Activated T-helper 17 cell treated with anti-CD3 and anti-CD28 coated beads, Interleukin-2, amount 50 U/mL, for 72 hours (primary cell): ENCODE measurements at regions not wholly inside any gene's neighbourhood (a gene's known extent, or its start where the extent isn't known, plus 50 kb on each side); places are given as distances from the start of the nearest gene placed in this dataset.
"Not testable (repeated sequence)": the region's sequence is repeated elsewhere in the genome, so short reads cannot be mapped to it uniquely, and the experiment has no call there.

Experiments used
- ATAC-seq: fragments of 150-1000 bp; cut with Tn5 transposase; replicated peaks from 2 replicates; pipeline ENCODE4 v1.10.0; 2021; ENCODE audit warnings: mild to moderate bottlenecking, moderate library complexity
- H3K27ac Mint-ChIP-seq: one replicate; pipeline ENCODE4 v1.8.0; 2022; ENCODE audit warnings: mixed read lengths
- H3K27me3 Mint-ChIP-seq: one replicate; pipeline ENCODE4 v1.8.0; 2022; ENCODE audit warnings: mixed read lengths
- H3K36me3 Mint-ChIP-seq: one replicate; pipeline ENCODE4 v1.8.0; 2022; ENCODE audit warnings: low read depth, mild to moderate bottlenecking, mixed read lengths
- H3K4me1 Mint-ChIP-seq: one replicate; pipeline ENCODE4 v1.8.0; 2022; ENCODE audit warnings: mixed read lengths
- H3K4me3 Mint-ChIP-seq: one replicate; pipeline ENCODE4 v1.8.0; 2022; ENCODE audit warnings: mild to moderate bottlenecking, mixed read lengths
- H3K9me3 Mint-ChIP-seq: one replicate; pipeline ENCODE4 v1.8.0; 2022; ENCODE audit warnings: mixed read lengths

GRCh38 chr20:5469111-5469510, 141.7 kb downstream of the GPCPD1 start:
- no peak overlapping the region for H3K4me3 Mint-ChIP-seq
- H3K4me1 Mint-ChIP-seq, result no peaks in the 10 kb centered on the region
- no peaks in the 10 kb centered on the region for H3K9me3 Mint-ChIP-seq
- no peaks in the 10 kb centered on the region for H3K36me3 Mint-ChIP-seq
- no peak overlapping the region for H3K27ac Mint-ChIP-seq
- peaks cover 17% of the 10 kb centered on the region for H3K27me3 Mint-ChIP-seq
- ATAC-seq, result no peak

DNA sequence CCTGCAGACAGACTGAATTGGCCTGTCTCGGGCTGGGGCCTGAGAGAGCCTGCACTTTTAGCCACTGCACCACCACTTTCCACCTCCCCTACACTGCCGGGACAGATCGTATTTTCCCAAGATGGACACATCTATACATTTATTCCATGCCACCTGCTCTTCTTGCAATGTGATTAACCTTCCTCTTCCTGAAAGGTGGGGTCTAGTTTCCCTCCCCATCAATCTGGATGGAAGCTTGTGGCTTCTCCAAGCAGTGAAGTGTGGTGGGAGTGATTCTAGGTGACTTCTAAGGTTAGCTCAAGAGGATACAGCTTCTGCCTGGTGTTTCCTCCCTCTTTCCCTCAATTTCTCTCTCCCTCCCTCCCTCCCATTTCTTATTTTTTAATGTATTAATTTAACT, 143.7 kb downstream of the GPCPD1 start:
- Mint-ChIP-seq H3K4me1 (no peaks in the 10 kb centered on the region), H3K27me3 (peaks cover 18% of the 10 kb centered on the region), H3K27ac (no peak overlapping the region), H3K4me3 (no peak overlapping the region), H3K36me3 (no peaks in the 10 kb centered on the region), H3K9me3 (no peaks in the 10 kb centered on the region)
- ATAC-seq, result no peak

- H3K27ac Mint-ChIP-seq, result no peak overlapping the region
- no peaks in the 10 kb centered on the region for H3K4me1 Mint-ChIP-seq
- ATAC-seq, result no peak
- no peak overlapping the region for H3K4me3 Mint-ChIP-seq
- peaks cover 25% of the 10 kb centered on the region for H3K27me3 Mint-ChIP-seq
- no peaks in the 10 kb centered on the region for H3K9me3 Mint-ChIP-seq
- H3K36me3 Mint-ChIP-seq, result no peaks in the 10 kb centered on the region
These were observed 145.2 kb downstream of the GPCPD1 start for GRCh38 chr20:5465604-5465927.

DNA sequence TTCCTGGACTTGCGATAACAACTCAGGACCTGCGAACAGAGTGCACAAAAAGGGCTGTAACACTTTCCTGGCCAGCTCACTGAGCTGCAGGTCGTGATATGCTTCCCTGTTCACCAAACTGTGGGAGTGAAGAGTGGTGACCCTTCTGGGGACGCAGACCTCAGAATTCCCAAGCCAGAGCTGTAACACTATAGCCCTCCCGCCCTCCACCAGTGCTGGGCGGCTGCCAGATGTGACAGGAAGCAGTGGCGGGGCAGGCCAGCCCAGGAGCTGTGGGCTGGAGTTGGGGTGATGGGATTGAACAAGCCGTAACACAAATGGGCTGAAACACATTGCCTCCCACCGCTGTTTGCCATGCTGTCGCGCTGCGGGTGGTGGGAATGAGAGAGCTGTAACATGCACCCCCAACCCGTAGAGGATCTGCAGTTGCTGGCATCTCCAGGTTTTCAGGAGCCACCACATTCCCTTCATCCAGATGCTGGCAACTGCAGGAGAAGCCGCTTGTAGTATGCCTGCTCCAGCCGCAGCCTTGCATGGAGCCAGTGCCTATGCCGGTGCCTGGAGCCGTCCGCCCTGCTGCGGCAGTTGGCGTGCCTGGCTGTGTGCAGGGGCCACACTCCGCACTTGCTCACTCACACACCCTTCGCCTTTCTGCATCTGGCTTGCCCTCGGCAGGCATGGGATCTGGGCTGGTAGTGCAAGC, 145.8 kb downstream of the GPCPD1 start:
- Mint-ChIP-seq H3K4me1 (no peaks in the 10 kb centered on the region), H3K9me3 (no peaks in the 10 kb centered on the region), H3K4me3 (no peak overlapping the region), H3K27ac (no peak overlapping the region), H3K27me3 (peaks cover 30% of the 10 kb centered on the region), H3K36me3 (no peaks in the 10 kb centered on the region)
- no peak for ATAC-seq

DNA sequence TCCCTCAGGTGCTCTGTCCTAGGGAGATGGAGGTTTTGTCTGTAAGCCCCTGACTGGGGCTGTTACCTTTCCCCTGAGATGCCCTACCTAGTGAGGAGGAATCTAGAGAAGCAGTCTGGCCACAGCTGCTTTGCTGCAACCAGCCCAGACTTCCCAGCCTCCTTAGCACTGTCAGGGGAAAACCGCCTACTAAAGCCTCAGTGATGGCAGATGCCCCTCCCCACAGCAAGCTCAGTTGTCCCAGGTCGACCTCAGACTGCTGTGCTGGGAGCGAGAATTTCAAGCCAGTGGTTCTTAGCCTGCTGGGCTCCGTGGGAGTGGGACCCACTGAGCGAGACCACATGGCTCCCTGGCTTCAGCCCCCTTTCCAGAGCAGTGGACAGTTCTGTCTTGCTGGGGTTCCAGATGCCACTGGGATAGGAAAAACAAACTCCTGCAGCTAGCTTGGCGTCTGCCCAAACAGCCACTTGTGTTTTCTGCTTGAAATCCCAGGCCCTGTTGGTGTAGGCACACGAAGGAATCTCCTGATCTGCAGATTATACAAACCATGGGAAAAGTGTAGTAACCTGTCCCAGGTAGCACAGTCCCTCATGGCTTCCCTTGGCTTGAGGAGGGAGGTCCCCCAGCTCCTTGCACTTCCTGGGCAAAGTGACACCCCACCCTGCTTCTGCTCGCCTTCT, 146.4 kb upstream of the PROKR2 start:
- Mint-ChIP-seq H3K27ac (no peak overlapping the region), H3K4me1 (no peaks in the 10 kb centered on the region), H3K4me3 (no peak overlapping the region), H3K27me3 (peaks cover 35% of the 10 kb centered on the region), H3K36me3 (no peaks in the 10 kb centered on the region), H3K9me3 (no peaks in the 10 kb centered on the region)
- ATAC-seq, result no peak

- not testable (repeated sequence) for H3K27ac Mint-ChIP-seq, H3K9me3 Mint-ChIP-seq, H3K36me3 Mint-ChIP-seq, H3K4me1 Mint-ChIP-seq, H3K4me3 Mint-ChIP-seq, H3K27me3 Mint-ChIP-seq, ATAC-seq
These were observed 137.0 kb upstream of the PROKR2 start for GRCh38 chr20:5453745-5454144.

DNA sequence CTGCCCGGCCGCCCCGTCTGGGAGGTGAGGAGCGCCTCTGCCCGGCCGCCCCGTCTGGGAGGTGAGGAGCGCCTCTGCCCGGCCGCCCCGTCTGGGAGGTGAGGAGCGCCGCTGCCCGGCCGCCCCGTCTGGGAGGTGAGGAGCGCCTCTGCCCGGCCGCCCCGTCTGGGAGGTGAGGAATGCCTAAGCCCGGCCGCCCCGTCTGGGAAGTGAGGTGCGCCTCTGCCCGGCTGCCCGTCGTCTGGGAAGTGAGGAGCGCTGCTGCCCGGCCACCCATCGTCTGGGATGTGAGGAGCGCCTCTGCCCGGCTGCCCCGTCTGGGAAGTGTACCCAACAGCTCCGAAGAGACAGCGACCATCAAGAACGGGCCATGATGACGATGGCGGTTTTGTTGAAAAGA, 136.6 kb upstream of the PROKR2 start:
- not testable (repeated sequence) for H3K27me3 Mint-ChIP-seq, ATAC-seq, H3K4me1 Mint-ChIP-seq, H3K4me3 Mint-ChIP-seq, H3K36me3 Mint-ChIP-seq, H3K9me3 Mint-ChIP-seq, H3K27ac Mint-ChIP-seq

GRCh38 chr20:5452691-5453090, 135.9 kb upstream of the PROKR2 start:
- H3K9me3 Mint-ChIP-seq, H3K4me3 Mint-ChIP-seq, H3K4me1 Mint-ChIP-seq, ATAC-seq, H3K27ac Mint-ChIP-seq, H3K36me3 Mint-ChIP-seq: not testable (repeated sequence)
- H3K27me3 Mint-ChIP-seq, result peaks cover 12% of the 10 kb centered on the region

- H3K27me3 Mint-ChIP-seq, result peaks cover 15% of the 10 kb centered on the region
- not testable (repeated sequence) for H3K9me3 Mint-ChIP-seq, H3K4me3 Mint-ChIP-seq, H3K27ac Mint-ChIP-seq, H3K4me1 Mint-ChIP-seq, H3K36me3 Mint-ChIP-seq, ATAC-seq
These were observed 135.5 kb upstream of the PROKR2 start for GRCh38 chr20:5452286-5452685.

DNA sequence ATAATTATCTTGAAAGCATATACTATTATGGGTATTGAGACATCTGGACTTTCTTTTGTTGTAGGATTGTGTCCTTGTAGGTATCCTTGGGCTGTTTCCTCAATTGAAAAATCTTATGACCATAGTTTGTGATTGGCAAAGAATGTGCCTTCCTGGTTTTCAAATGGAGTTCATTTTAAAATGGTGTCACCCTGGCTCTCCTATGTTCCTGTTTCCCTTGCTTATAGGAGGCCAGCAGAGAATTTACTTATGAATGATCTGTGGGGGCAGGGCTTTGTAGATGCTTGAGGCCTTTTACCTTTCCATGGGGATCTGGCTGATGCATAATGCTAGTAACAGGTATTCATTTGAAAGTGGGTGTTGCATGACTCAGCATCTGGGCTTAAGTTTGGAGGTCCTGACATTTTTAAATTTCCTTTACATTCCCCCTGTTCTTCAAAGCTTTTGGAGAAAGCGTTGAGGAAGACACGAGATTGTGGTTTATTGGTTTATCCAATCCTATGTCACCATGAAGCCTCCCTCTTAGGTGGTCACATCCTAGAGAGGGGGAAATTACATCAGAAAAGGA, 135.0 kb upstream of the PROKR2 start:
- no peak for ATAC-seq
- Mint-ChIP-seq H3K4me1 (no peaks in the 10 kb centered on the region), H3K27me3 (peaks cover 16% of the 10 kb centered on the region), H3K36me3 (no peaks in the 10 kb centered on the region), H3K27ac (no peak overlapping the region), H3K4me3 (no peak overlapping the region), H3K9me3 (no peaks in the 10 kb centered on the region)

DNA sequence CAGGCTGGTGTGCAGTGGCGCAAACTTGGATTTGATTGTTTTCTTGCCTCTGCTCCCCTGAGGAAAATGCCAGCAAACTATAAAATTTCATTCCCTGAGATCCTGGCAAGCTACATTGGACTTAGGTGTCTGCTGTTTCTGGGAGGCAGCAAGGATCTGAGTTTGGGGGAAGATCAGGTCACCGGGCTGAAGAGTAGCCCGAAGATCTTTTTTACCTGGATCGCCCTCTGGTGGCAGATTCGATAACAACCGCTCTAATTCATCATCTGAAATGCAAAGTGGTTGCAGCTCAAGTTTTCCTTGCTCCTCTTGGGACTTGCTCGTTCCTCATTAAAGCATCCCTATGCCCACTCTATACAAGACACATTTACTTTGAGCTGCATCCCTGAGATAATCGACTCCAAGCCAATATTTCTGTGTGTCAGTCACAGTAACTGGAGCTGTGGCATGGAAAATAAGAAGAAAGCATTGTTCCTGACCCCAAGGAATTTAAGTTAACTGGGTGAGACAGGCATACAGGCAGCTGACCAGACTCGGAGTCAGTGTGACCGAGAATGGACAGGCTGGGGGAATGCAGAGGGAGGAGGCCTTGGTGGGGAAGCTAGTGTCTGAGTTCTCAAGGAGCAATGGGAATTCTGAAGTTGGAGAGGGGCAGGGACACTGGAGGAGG, 131.8 kb upstream of the PROKR2 start:
- no peaks in the 10 kb centered on the region for H3K9me3 Mint-ChIP-seq
- peaks cover 29% of the 10 kb centered on the region for H3K27me3 Mint-ChIP-seq
- H3K4me1 Mint-ChIP-seq, result no peaks in the 10 kb centered on the region
- H3K4me3 Mint-ChIP-seq, result no peak overlapping the region
- H3K27ac Mint-ChIP-seq, result no peak overlapping the region
- ATAC-seq, result no peak
- H3K36me3 Mint-ChIP-seq, result no peaks in the 10 kb centered on the region

GRCh38 chr20:5447188-5447587, 130.4 kb upstream of the PROKR2 start:
- ATAC-seq, result no peak
- H3K4me1 Mint-ChIP-seq, result no peaks in the 10 kb centered on the region

GRCh38 chr20:5445611-5446010, 128.9 kb upstream of the PROKR2 start:
- no peak for ATAC-seq
- Mint-ChIP-seq H3K27me3 (peaks cover 51% of the 10 kb centered on the region), H3K4me1 (no peaks in the 10 kb centered on the region), H3K27ac (no peak overlapping the region), H3K9me3 (no peaks in the 10 kb centered on the region), H3K4me3 (no peak overlapping the region), H3K36me3 (no peaks in the 10 kb centered on the region)

More at GRCh38 chr20:5447188-5447587, 130.4 kb upstream of the PROKR2 start:
- H3K9me3 Mint-ChIP-seq, result no peaks in the 10 kb centered on the region
- peaks cover 40% of the 10 kb centered on the region for H3K27me3 Mint-ChIP-seq
- H3K36me3 Mint-ChIP-seq, result no peaks in the 10 kb centered on the region
- no peak overlapping the region for H3K27ac Mint-ChIP-seq
- no peak overlapping the region for H3K4me3 Mint-ChIP-seq

- no peak overlapping the region for H3K27ac Mint-ChIP-seq
- ATAC-seq, result no peak
These were observed 125.3 kb upstream of the PROKR2 start for GRCh38 chr20:5442101-5442500.

GRCh38 chr20:5434116-5434515, 117.4 kb upstream of the PROKR2 start:
- Mint-ChIP-seq H3K27me3 (peaks cover 23% of the 10 kb centered on the region), H3K36me3 (no peaks in the 10 kb centered on the region), H3K27ac (no peak overlapping the region), H3K4me1 (no peaks in the 10 kb centered on the region), H3K9me3 (no peaks in the 10 kb centered on the region), H3K4me3 (no peak overlapping the region)
- no peak for ATAC-seq

More at GRCh38 chr20:5442101-5442500, 125.3 kb upstream of the PROKR2 start:
- H3K4me3 Mint-ChIP-seq, result no peak overlapping the region
- no peaks in the 10 kb centered on the region for H3K4me1 Mint-ChIP-seq
- peaks cover 41% of the 10 kb centered on the region for H3K27me3 Mint-ChIP-seq
- no peaks in the 10 kb centered on the region for H3K36me3 Mint-ChIP-seq
- no peaks in the 10 kb centered on the region for H3K9me3 Mint-ChIP-seq
